Endothelial cell of umbilical vein (primary cell): ENCODE measurements at regions not wholly inside any gene's neighbourhood (a gene's known extent, or its start where the extent isn't known, plus 50 kb on each side); places are given as distances from the start of the nearest gene placed in this dataset.

Experiments
- EZH2 ChIP-seq: IDR thresholded peaks from 2 replicates; pipeline ENCODE4 v1.6.1; 2012; ENCODE audit warnings: borderline replicate concordance, low read depth, mild to moderate bottlenecking, moderate library complexity, low read length, inconsistent platforms; ENCODE audit not compliant: severe bottlenecking
- GATA2 ChIP-seq: IDR thresholded peaks from 2 replicates; pipeline ENCODE4 v1.7.0; 2011; ENCODE audit warnings: low read depth, mild to moderate bottlenecking, moderate library complexity, mixed read lengths, low read length; ENCODE audit not compliant: insufficient read length, insufficient read depth
- JUN ChIP-seq: IDR thresholded peaks from 2 replicates; pipeline ENCODE4 v1.6.1; 2011; ENCODE audit warnings: borderline replicate concordance, low read depth; ENCODE audit not compliant: insufficient read length, insufficient read depth
- MYC ChIP-seq: IDR thresholded peaks from one replicate; pipeline ENCODE4 v1.6.1; 2011; ENCODE audit warnings: mild to moderate bottlenecking, low read depth, low read length
- POLR2A ChIP-seq: IDR thresholded peaks from 2 replicates; pipeline ENCODE4 v1.6.1; 2012; ENCODE audit warnings: low read depth, mild to moderate bottlenecking, control low read depth, low read length
- POLR2AphosphoS5 ChIP-seq: IDR thresholded peaks from 2 replicates; pipeline ENCODE4 v1.6.1; 2012; ENCODE audit warnings: low read depth, mild to moderate bottlenecking, control low read depth, low read length, moderate library complexity; ENCODE audit not compliant: insufficient read depth
- TF ChIP-seq, protein P1 (sequence below), 2 donors: IDR thresholded peaks; 1 replicate in 1 of 2; 2 replicates in 1 of 2; pipeline ENCODE4 v1.5.1; 2011; ENCODE audit warnings: low read length in 2 of 2, mild to moderate bottlenecking in 2 of 2, moderate library complexity in 2 of 2, control low read depth in 1 of 2, inconsistent platforms in 1 of 2, low read depth in 1 of 2; ENCODE audit not compliant: insufficient read depth in 1 of 2; ENCODE audit errors: extremely low read depth in 1 of 2
- TF ChIP-seq, protein P2 (sequence below): IDR thresholded peaks from 2 replicates; pipeline ENCODE4 v1.6.1; 2011; ENCODE audit not compliant: insufficient read depth, insufficient read length

DNA sequence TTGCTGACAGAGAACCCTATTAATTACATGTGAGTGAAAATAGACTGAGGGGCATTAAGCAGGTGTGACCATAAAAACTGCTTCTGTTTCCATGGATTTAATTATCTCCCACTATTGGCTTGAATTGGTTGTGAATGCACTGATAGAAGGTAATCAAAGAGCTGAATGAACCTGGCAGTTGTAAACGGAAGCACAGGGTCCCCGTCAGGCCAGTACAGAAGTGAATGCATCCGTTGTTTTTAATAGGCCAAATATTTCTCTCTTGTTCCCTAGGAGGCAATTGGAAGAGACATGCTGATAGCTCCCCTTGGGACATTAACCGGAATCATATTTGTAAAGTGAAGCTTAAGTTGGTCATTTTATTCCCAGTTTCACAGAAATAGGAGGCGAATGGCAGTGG, 147.0 kb downstream of the CAVIN4 start:
- no peak for TF ChIP-seq POLR2AphosphoS5
- TF ChIP-seq, protein P1, sequence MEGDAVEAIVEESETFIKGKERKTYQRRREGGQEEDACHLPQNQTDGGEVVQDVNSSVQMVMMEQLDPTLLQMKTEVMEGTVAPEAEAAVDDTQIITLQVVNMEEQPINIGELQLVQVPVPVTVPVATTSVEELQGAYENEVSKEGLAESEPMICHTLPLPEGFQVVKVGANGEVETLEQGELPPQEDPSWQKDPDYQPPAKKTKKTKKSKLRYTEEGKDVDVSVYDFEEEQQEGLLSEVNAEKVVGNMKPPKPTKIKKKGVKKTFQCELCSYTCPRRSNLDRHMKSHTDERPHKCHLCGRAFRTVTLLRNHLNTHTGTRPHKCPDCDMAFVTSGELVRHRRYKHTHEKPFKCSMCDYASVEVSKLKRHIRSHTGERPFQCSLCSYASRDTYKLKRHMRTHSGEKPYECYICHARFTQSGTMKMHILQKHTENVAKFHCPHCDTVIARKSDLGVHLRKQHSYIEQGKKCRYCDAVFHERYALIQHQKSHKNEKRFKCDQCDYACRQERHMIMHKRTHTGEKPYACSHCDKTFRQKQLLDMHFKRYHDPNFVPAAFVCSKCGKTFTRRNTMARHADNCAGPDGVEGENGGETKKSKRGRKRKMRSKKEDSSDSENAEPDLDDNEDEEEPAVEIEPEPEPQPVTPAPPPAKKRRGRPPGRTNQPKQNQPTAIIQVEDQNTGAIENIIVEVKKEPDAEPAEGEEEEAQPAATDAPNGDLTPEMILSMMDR (IDR thresholded peaks at IDR 0.05; ENCODE audit: extremely low read depth in 1 of 2, insufficient read depth in 1 of 2, low read depth in 1 of 2, low read length in 2 of 2): no peak
- TF ChIP-seq GATA2: no peak
- TF ChIP-seq EZH2: no peak
- TF ChIP-seq POLR2A: no peak
- no peak for TF ChIP-seq JUN
- TF ChIP-seq, protein P2, sequence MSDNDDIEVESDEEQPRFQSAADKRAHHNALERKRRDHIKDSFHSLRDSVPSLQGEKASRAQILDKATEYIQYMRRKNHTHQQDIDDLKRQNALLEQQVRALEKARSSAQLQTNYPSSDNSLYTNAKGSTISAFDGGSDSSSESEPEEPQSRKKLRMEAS: no peak
- no peak for TF ChIP-seq MYC
